Neutrophil (primary cell): ENCODE measurements at regions not wholly inside any gene's neighbourhood (a gene's known extent, or its start where the extent isn't known, plus 50 kb on each side); places are given as distances from the start of the nearest gene placed in this dataset.

Experiments used
- H3K27ac ChIP-seq: fragments of 200-600 bp; sonication (generic); 2 replicates; pipeline ENCODE4 v1.5.1; 2016; ENCODE audit warnings: mild to moderate bottlenecking, moderate library complexity
- H3K27me3 ChIP-seq: fragments of 200-600 bp; sonication (generic); 2 replicates; pipeline ENCODE4 v1.6.0; 2016; ENCODE audit warnings: mild to moderate bottlenecking
- H3K36me3 ChIP-seq: fragments of 200-600 bp; sonication (generic); 2 replicates; pipeline ENCODE4 v1.5.1; 2017
- H3K4me1 ChIP-seq, 2 experiments: fragments of 200-600 bp in 1 of 2; sonication (generic) in 1 of 2; 1 replicate in 1 of 2; 2 replicates in 1 of 2; pipeline versions ENCODE4 v1.5.1 to v1.6.1; 2013 to 2016; ENCODE audit warnings: low read depth in 1 of 2, low read length in 1 of 2, mild to moderate bottlenecking in 1 of 2, moderate library complexity in 1 of 2; ENCODE audit not compliant: control insufficient read depth in 1 of 2, insufficient read depth in 1 of 2
- H3K4me3 ChIP-seq, 2 experiments: fragments of 200-600 bp in 1 of 2; sonication (generic) in 1 of 2; 1 replicate in 1 of 2; 2 replicates in 1 of 2; pipeline ENCODE4 v1.5.1; 2013 to 2016; ENCODE audit warnings: low read depth in 1 of 2, low read length in 1 of 2, mild to moderate bottlenecking in 1 of 2, moderate library complexity in 1 of 2
- H3K9me3 ChIP-seq: fragments of 200-600 bp; sonication (generic); 2 replicates; pipeline ENCODE4 v1.5.1; 2016
- CTCF ChIP-seq: fragments of 200-600 bp; sonication (generic); IDR thresholded peaks from 2 replicates; pipeline ENCODE4 v1.5.1; 2016; ENCODE audit warnings: antibody characterized with exemption

DNA sequence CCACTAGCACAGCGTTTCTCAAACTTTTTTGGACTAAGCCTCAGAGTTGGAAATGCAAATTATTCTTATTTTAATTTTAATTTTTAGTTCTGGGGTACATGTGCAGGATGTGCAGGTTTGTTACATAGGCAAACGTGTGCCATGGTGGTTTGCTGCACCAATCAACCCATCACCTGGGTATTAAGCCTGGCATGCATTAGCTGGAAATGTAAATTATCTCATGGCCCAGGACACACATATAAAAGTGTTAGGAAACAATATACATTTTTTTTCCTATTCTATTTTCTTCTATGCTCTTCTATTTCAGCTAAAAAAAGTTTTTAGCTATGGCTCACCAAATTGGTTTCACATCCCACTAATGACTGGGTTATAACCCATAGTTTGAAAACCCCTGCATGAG lies 73.3 kb upstream of the LRIG1 start:
- H3K4me3 ChIP-seq = no peak overlapping the region
- no peak for TF ChIP-seq CTCF
- no peaks in the 10 kb centered on the region for H3K9me3 ChIP-seq
- H3K27ac ChIP-seq = no peak overlapping the region
- no peaks in the 10 kb centered on the region for H3K4me1 ChIP-seq
- H3K27me3 ChIP-seq = no peaks in the 10 kb centered on the region
- H3K36me3 ChIP-seq = no peaks in the 10 kb centered on the region

DNA sequence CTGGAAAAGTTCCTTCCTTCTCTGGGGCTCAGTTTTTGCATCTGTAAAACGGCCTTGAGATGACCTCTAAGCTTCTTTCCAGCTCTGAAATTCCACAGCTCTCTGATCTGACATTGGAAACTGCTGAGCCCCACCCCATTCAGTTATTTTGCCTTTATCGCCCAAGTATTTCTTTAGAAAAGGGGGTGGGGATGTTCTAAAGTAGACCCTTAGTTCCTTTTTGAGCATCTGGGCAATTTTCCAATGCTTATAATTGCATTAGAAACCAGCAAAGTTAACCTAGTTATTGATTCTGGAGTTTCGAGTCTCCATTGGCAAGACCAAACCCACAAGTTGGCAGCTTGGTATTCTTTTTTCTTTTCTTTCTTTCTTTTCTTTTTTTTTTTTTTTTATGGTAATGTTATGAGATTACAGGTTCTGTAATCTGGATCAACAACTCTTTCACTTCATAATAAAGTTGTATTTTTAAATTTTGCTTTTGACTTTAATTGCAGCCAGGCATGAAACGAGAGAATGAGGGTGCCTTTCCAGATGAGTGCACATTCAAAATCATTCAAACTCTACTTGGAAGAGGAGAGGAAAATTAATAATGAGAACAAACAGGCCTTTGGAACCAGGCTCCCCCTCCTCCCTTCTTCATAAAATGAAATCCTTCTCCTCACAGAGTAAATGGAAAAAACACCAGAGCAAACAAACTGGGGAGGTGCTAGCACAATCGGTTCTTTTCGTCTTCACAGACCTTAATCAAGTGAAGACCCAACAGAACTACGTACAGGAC lies 76.8 kb upstream of the LRIG1 start:
- no peak overlapping the region for H3K4me3 ChIP-seq
- no peak for TF ChIP-seq CTCF
- H3K27ac ChIP-seq = no peak overlapping the region
- H3K36me3 ChIP-seq = no peaks in the 10 kb centered on the region
- H3K27me3 ChIP-seq = peaks cover 3% of the 10 kb centered on the region
- H3K4me1 ChIP-seq = no peaks in the 10 kb centered on the region
- H3K9me3 ChIP-seq = no peaks in the 10 kb centered on the region

GRCh38 chr3:66581256-66581655 lies 80.4 kb upstream of the LRIG1 start:
- Histone ChIP-seq H3K9me3 (no peaks in the 10 kb centered on the region), H3K27ac (no peak overlapping the region), H3K4me3 (no peak overlapping the region), H3K4me1 (peaks cover 5 to 6% of the 10 kb centered on the region in 2 experiments), H3K36me3 (no peaks in the 10 kb centered on the region), H3K27me3 (peaks cover 4% of the 10 kb centered on the region)
- no peak for TF ChIP-seq CTCF

DNA sequence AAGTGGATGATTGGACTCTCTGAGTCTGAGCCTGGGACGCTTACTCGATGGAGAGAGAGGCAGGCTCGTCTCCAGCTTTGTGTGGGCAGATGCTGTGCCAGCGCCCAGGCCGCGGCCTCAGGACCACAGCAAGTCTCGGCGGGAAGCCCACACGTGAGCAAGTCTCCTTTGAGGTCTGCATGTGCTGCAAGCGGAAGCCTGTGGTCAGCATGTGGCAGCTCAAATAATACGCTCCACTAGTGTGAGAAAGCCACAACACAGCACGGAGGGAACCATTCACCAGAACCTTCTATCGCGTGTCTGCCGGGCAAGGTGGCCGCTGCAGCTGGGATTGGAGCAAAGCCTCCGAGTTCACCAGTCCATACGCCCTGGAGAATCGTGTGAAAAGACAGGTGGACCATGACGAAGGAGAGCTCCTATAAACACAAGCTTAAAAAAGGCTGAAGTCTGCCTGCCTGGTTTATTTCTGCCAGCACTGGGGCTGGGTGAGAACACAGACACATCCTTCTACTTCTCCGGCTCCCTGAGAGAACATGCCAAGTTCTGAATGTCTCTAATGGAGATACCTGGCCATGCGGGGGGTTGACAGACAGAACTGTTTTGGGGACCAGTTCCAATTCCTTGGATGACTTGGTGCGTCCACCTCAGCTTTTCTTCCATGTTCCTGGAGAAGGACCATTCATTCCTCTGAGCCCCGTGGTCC lies 82.0 kb upstream of the LRIG1 start:
- Histone ChIP-seq H3K27ac (no peak overlapping the region), H3K4me1 (peaks cover 5 to 6% of the 10 kb centered on the region in 2 experiments), H3K27me3 (peaks cover 4% of the 10 kb centered on the region), H3K9me3 (no peaks in the 10 kb centered on the region), H3K4me3 (no peak overlapping the region), H3K36me3 (no peaks in the 10 kb centered on the region)
- TF ChIP-seq CTCF = no peak

DNA sequence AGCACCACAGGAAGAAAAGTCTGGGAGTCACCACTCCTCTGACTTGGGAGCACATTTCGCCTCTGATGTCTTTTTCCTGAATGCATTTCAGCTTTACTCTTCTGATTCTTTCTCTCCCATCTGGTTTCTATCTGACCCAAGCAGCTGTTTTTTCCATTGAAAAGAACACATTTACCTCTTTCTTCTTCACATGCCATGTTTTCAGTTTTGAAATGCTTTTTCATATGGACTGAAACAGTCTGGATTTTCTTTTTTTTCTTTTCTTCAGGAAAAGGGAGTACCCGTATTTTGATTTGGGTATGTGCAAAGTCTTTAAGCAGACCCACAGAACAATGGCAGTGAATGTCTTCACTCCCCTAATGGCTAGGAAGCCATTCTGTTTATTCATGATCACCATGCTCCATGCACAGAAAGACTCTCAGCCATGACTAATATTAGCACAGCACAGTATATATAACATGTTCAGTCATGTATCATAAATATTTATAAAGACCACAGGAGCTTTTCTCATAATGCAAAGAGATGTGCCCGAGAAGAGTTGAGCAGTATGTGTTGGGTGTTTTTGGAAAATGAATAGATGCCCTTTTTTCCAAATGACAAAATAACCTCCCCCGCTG lies 82.7 kb upstream of the LRIG1 start:
- H3K27me3 ChIP-seq = peaks cover 4% of the 10 kb centered on the region
- H3K9me3 ChIP-seq = no peaks in the 10 kb centered on the region
- H3K36me3 ChIP-seq = no peaks in the 10 kb centered on the region
- H3K27ac ChIP-seq = no peak overlapping the region
- peaks cover 5 to 6% of the 10 kb centered on the region in 2 experiments for H3K4me1 ChIP-seq
- H3K4me3 ChIP-seq = no peak overlapping the region
- TF ChIP-seq CTCF = no peak
